ENCODE measurements at regions not wholly inside any gene's neighbourhood (a gene's known extent, or its start where the extent isn't known, plus 50 kb on each side); places are given as distances from the start of the nearest gene placed in this dataset.
A peak's percentile ranks its signal among the peaks of the same experiment; 100 is the strongest.
"Not testable (repeated sequence)": the region's sequence is repeated elsewhere in the genome, so short reads cannot be mapped to it uniquely, and the experiment has no call there.

DNA sequence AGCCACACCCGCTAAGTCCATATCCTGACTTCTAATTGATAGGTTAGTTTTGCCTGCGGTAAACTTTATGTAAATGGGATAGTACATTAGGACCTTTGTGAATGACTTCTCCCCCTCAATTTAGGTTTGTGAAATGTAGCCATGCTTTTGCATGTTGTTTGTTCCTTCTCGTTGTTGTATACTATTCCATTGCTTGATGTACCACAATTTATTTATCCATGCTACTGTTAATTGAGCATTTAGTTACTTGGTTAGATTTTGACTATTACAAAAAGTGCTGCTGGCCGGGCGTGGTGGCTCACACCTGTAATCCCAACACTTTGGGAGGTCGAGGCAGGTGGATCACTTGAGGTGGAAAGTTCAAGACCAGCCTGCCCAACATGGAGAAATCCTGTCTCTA, 150.8 kb upstream of the MED13 start:
- intact Hi-C loops (cut with DNase I); DNase-seq (ENCODE audit: low spot score): not testable (repeated sequence)

- intact Hi-C loops (cut with DNase I): no loop called here
- no peak for DNase-seq (ENCODE audit: low spot score)
Measured at GRCh38 chr17:62206550-62206949, 141.5 kb upstream of the MED13 start.

GRCh38 chr17:62197156-62197555, 132.1 kb upstream of the MED13 start:
- intact Hi-C loops (cut with DNase I); DNase-seq (ENCODE audit: low spot score): not testable (repeated sequence)

GRCh38 chr17:62196587-62196986, 131.5 kb upstream of the MED13 start:
- intact Hi-C loops (cut with DNase I); DNase-seq (ENCODE audit: low spot score): not testable (repeated sequence)

DNA sequence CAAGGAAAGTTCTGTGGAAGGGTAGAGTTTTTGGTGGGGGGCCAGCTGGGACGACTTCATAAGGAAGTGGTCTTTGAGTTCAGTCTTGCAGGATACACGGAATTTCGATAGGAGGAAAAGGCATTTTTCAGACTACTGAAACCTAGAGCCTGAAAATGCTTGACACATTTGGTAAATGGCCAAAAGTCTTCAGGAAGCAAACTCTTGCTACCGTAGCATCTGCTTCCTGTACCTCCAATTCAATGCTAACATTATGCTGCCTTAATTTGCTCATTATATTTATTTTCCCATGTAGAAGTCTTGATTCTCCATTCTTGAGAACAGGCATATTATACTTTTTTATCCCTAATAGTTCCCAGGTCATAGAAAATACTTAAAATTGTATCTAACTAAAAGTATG, 129.3 kb upstream of the MED13 start:
- no peak for DNase-seq (ENCODE audit: low spot score)
- intact Hi-C loops (cut with DNase I): no loop called here

GRCh38 chr17:62193249-62193648, 128.2 kb upstream of the MED13 start:
- intact Hi-C loops (cut with DNase I): no loop called here
- no peak for DNase-seq (ENCODE audit: low spot score)

DNA sequence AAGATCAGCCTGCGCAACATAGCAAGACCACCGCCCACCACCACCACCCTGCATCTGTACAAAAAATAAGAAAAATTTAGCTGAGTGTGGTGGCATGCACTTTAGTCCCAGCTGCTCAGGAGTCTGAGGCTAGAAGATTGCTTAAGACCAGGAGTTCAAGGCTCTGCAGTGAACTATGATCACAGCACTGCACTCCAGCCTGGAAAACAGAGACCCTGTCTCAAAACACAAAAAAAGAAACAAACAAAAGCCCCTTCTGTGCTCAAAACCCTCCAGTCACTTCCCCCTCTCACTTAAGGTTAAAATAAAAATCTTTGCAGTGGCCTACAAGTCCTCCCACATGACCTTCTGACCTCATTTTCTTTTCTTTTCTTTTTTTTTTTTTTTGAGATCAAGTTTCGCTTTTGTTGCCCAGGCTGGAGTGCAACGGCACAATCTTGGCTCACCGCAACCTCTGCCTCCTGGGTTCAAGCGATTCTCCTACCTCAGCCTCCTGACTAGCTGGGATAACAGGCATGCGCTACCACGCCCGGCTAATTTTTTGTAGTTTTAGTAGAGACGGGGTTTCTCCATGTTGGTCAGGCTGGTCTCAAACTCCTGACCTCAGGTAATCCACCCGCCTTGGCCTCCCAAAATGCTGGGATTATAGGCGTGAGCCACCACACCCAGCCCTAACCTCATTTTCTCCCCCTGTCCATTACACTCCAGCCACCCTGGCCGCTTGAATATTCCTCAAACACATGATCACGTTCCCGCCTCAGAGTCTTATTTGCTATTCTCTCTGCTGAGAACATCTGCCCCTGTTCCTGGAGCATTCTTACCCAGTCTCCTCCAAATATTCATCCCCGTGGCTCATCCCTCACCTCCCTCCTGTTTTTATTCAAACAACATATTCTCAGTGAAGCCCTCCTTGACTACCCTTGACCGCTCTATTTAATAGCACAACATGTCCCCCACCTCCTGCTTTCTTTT, 126.6 kb upstream of the MED13 start:
- intact Hi-C loops (cut with DNase I): no loop called here
- DNase-seq (ENCODE audit: low spot score): peak; percentile 12

GRCh38 chr17:62189377-62189776, 124.3 kb upstream of the MED13 start:
- intact Hi-C loops (cut with DNase I): no loop called here
- DNase-seq (ENCODE audit: low spot score): no peak

GRCh38 chr17:62188713-62189112, 123.6 kb upstream of the MED13 start:
- intact Hi-C loops (cut with DNase I): no loop called here
- peak; percentile 40 for DNase-seq (ENCODE audit: low spot score)

GRCh38 chr17:62187681-62188080, 122.6 kb upstream of the MED13 start:
- intact Hi-C loops (cut with DNase I): no loop called here
- no peak for DNase-seq (ENCODE audit: low spot score)

DNA sequence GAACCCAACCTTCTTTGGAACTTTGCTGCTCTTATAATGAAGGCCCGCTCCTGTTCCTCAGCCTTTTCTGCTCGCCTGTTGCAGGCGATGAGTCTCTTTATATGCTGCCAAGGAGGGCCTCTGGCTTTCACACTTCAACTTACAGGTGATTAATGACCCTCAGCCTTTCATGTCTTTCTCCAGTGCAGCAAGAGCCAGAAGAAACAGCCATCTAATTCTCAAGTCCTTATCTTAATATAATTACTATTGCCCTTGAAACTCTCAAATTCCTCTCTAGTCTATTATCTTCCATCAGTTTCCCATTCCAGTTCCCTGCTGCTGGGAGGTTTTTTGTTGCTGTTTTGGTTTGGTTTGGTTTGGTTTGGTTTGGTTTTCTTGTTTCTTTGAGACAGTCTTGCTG, 121.8 kb upstream of the MED13 start:
- intact Hi-C loops (cut with DNase I): no loop called here
- DNase-seq (ENCODE audit: low spot score): no peak

GRCh38 chr17:62180772-62181171, 115.7 kb upstream of the MED13 start:
- no peak for DNase-seq (ENCODE audit: low spot score)
- intact Hi-C loops (cut with DNase I): no loop called here

DNA sequence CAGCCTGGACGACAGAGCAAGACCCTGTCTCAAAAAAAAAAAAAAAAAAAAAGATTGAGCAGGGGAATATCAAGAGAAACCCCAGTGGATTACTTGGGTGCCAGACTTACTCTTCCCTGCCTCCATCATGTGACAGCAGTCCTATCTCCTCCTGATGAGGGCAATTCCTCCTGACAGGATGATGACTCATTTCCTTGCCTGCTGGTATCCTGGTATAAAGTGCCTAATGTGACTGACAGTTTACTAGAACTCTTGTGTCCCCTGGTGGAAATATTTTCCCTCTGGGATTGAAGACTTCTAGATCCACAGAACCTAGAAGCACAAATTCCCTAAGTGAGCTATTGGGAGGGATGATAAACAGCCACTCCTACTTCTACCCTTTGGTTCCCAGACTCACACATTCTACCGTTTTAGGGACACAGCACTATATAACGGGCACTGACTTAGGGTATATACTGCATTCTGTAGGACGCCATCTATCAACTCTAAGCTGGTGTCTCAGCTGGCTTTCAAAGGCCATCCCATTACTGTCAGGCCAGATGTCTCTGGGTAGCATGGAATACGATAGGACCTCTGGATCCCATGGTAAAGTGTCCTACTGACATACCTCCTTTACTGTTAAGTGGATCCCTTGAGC, 114.6 kb upstream of the MED13 start:
- intact Hi-C loops (cut with DNase I): no loop called here
- no peak for DNase-seq (ENCODE audit: low spot score)

DNA sequence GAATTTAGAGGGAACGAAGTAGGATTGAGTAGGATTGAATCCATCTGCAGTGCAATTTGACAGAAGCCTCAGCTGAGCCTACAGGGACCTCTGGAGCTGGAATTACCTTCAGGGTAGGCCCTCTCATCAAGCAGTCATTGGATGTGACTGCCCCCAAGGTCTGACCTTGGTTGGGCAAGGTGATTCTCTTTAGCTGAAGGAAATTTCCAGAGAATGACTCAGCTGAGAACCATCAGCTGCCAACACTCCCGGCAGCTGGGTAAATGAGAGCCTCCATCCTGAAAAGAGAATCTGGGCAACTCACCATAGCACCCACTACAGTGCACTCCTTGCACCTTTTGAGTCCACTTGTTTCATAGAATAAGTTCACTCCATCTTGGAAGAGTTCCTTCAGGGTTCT, 113.5 kb upstream of the MED13 start:
- DNase-seq (ENCODE audit: low spot score): no peak
- intact Hi-C loops (cut with DNase I): no loop called here

DNA sequence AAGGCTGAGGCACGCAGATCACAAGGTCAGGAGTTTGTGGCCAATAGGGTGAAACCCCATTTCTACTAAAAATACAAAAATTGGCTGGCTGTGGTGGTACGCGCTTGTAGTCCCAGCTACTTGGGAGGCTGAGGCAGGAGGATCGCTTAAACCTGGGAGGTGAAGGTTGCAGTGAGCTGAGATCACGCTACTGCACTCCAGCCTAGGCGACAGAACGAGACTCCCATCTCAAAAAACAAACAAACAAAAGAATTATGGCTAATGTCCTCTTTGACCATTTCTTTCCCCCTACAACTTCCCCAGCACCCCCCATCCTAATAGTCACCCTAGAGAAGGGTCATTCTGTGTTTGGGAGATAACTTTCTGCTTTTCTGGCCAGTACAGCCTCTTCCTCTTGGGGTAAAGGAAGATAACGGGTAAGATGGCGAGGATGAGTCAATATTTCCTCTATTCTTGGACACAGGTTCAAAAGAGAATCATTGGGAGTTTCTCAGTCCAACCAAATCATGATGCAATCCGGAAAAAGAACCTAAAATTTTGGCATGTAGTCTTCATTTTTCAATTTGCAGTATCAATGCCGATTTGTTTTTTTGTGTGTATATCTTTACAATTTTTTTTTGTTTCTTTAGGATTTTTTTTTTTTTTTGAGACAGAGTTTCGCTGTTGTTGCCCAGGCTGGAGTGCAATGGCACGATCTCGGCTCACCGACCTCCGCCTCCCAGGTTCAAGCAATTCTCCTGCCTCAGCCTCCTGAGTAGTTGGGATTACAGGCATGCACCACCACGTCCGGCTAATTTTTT, 107.6 kb upstream of the MED13 start:
- DNase-seq (ENCODE audit: low spot score): no peak
- intact Hi-C loops (cut with DNase I): no loop called here

- no peak for DNase-seq (ENCODE audit: low spot score)
- intact Hi-C loops (cut with DNase I): loop anchor here in 1 of 2 donors (1.0 kb wide), 1 partner anchor 24 kb away; no protein-coding TSS in a partner anchor
Measured at GRCh38 chr17:62167076-62167475, 102.0 kb upstream of the MED13 start.

GRCh38 chr17:62164747-62165722, 100.0 kb upstream of the MED13 start:
- DNase-seq (ENCODE audit: low spot score): no peak
- intact Hi-C loops (cut with DNase I): no loop called here

DNA sequence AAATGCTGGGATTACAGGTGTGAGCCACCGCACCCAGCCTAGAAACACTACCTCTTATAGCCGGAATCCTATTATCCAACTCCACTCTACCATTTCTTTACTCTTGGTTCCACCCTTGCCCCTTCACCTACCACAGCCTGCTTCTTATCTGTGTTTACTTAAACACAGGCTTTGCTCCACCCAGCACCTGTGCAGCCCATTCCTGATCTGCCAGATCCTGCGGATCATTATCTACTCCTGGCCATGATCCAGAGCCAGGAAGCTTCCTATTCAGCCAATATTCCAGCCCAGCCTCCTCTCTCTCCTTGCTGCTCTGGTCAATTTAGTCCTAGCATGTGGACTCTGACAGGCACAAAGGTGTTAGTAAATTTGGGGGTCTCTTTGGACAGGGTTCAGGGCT, 98.8 kb upstream of the MED13 start:
- intact Hi-C loops (cut with DNase I): no loop called here
- no peak for DNase-seq (ENCODE audit: low spot score)

DNA sequence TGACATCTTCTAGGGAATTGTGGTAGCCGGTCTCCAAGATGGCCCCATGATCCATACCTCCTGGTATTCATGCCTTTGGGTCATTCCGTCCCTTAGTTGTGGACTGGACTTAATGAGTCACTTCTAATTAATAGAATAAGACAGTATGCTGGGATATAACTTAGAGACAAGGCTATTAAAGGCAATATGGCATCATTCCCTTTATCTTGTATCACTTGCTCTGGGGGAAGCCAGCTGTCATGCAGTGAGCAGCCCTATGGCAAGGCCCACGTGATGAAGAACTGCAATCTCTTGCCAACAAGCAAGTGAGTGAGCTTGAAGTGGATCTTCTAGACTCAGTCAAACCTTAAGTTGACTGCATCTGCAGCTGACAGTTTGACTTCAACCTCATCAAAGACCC, 97.8 kb upstream of the MED13 start:
- intact Hi-C loops (cut with DNase I): no loop called here
- DNase-seq (ENCODE audit: low spot score): no peak

Data from posterior vena cava (tissue), 2 donors.